ENCODE measurements at regions not wholly inside any gene's neighbourhood (a gene's known extent, or its start where the extent isn't known, plus 50 kb on each side); places are given as distances from the start of the nearest gene placed in this dataset.

GRCh38 chr10:124288486-124288885 is 130.2 kb downstream of the OAT start:
- WGBS, 4 donors: 84 to 91% (median 89%) methylated on average over 8 of the region's 8 CpGs

GRCh38 chr10:124287791-124288190 is 130.9 kb downstream of the OAT start:
- DNase-seq: no peak
- Histone ChIP-seq H3K27ac (no peak overlapping the region), H3K4me3 (no peak overlapping the region), H3K4me1 (peaks cover 0 to 40% (median 0%) of the 10 kb centered on the region in 12 donors), H3K36me3 (no peaks in the 10 kb centered on the region), H3K9me3 (no peaks in the 10 kb centered on the region), H3K27me3 (peaks cover 0 to 4% (median 0%) of the 10 kb centered on the region in 9 donors)
- TF ChIP-seq POLR2A (IDR thresholded peaks at IDR 0.05) (no peak), CTCF (IDR thresholded peaks at IDR 0.05) (no peak)
- intact Hi-C loops (cut with DNase I): no loop called here
- 78 to 91% (median 80%) methylated on average over 6 to 9 of the region's 9 CpGs for WGBS, 4 donors
- no peak for ATAC-seq

More at GRCh38 chr10:124288486-124288885, 130.2 kb downstream of the OAT start:
- TF ChIP-seq POLR2A (IDR thresholded peaks at IDR 0.05): no peak
- no peak for TF ChIP-seq CTCF (IDR thresholded peaks at IDR 0.05)
- DNase-seq (no peak), ATAC-seq (no peak)
- H3K4me3 ChIP-seq: no peak overlapping the region
- intact Hi-C loops (cut with DNase I): no loop called here
- no peak overlapping the region for H3K27ac ChIP-seq
- H3K9me3 ChIP-seq: no peaks in the 10 kb centered on the region
- peaks cover 0 to 40% (median 0%) of the 10 kb centered on the region in 12 donors for H3K4me1 ChIP-seq
- no peaks in the 10 kb centered on the region for H3K27me3 ChIP-seq
- H3K36me3 ChIP-seq: no peaks in the 10 kb centered on the region

GRCh38 chr10:124287071-124287685 is 131.5 kb downstream of the OAT start:
- H3K27ac ChIP-seq: no peak overlapping the region
- DNase-seq (peak in 1 of 5 donors; percentile 51), ATAC-seq (no peak)
- peaks cover 0 to 6% (median 0%) of the 10 kb centered on the region in 9 donors for H3K27me3 ChIP-seq
- TF ChIP-seq CTCF (IDR thresholded peaks at IDR 0.05): no peak
- no peak for TF ChIP-seq POLR2A (IDR thresholded peaks at IDR 0.05)
- WGBS, 4 donors: 88 to 93% (median 91%) methylated on average over 10 of the region's 10 CpGs
- H3K4me3 ChIP-seq: no peak overlapping the region
- peaks cover 0 to 40% (median 0%) of the 10 kb centered on the region in 12 donors for H3K4me1 ChIP-seq
- no peaks in the 10 kb centered on the region for H3K9me3 ChIP-seq
- intact Hi-C loops (cut with DNase I): no loop called here
- no peaks in the 10 kb centered on the region for H3K36me3 ChIP-seq

- intact Hi-C loops (cut with DNase I): no loop called here
- 50 to 88% (median 55%) methylated on average over 1 of the region's 1 CpG for WGBS, 4 donors
- Histone ChIP-seq H3K9me3 (no peaks in the 10 kb centered on the region), H3K27ac (peak overlapping the region in 1 of 12 donors; percentile 67), H3K4me1 (peaks cover 0 to 36% (median 0%) of the 10 kb centered on the region in 12 donors), H3K27me3 (peaks cover 0 to 6% (median 0%) of the 10 kb centered on the region in 9 donors), H3K36me3 (no peaks in the 10 kb centered on the region), H3K4me3 (no peak overlapping the region)
- ATAC-seq: no peak
- no peak for DNase-seq
- TF ChIP-seq CTCF (IDR thresholded peaks at IDR 0.05) (no peak), POLR2A (IDR thresholded peaks at IDR 0.05) (no peak)
Observed at GRCh38 chr10:124286621-124287020, 132.1 kb downstream of the OAT start.
